ENCODE measurements at regions not wholly inside any gene's neighbourhood (a gene's known extent, or its start where the extent isn't known, plus 50 kb on each side); places are given as distances from the start of the nearest gene placed in this dataset.

DNA sequence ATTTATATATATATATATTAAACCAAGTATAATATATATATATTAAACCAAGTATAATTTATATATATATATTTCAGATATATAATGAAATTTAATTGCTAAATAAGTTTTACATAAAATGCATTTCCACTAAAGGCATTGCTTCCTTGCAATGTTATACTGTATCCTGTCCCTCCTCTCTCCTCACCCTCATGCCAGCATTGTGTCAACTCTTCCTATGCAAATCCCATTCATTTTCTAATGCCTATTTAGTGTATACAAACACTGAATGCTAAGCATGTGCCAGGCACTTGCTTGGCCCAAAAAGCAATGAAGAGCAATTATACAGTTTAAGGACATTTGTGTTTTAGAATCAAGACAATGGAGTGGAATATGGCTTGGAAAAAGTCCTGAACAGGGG lies 71.7 kb upstream of the PRMT6 start:
- H3K27me3 ChIP-seq (ENCODE audit: control insufficient read depth in 1 of 2, insufficient read depth in 2 of 2, low read length in 2 of 2): no peaks in the 10 kb centered on the region
- H3K4me3 ChIP-seq (ENCODE audit: low read length in 2 of 2): no peak overlapping the region
- no peaks in the 10 kb centered on the region for H3K36me3 ChIP-seq (ENCODE audit: control insufficient read depth in 2 of 2, insufficient read depth in 2 of 2, low read length in 2 of 2)
- H3K4me1 ChIP-seq (ENCODE audit: control insufficient read depth, insufficient read depth, low read length): no peaks in the 10 kb centered on the region
- H3K27ac ChIP-seq (ENCODE audit: low read length): no peak overlapping the region
- no peaks in the 10 kb centered on the region for H3K9me3 ChIP-seq (ENCODE audit: control insufficient read depth in 2 of 2, low read length in 2 of 2)
- no peak overlapping the region for H3K9ac ChIP-seq (ENCODE audit: low read length in 2 of 2)

DNA sequence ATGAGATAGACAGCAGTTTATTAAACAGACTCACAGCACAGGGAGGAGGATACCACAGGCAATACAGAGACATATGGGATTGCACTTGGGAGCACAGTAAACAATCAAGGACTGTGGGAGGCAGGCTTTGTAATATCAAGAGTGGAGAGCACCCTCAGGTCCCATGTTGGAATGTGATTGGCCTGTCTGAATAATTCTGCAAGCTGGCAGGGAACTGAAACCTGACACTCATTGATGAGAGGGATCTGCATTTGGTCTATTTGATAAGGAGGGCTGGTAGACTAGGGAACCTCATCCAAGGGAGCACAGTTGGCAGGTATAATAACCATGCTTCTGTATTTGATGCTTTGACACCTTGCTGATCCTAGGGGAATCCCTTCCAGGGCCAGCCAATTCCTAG lies 69.9 kb upstream of the PRMT6 start:
- H3K27me3 ChIP-seq (ENCODE audit: control insufficient read depth in 1 of 2, insufficient read depth in 2 of 2, low read length in 2 of 2): no peaks in the 10 kb centered on the region
- no peaks in the 10 kb centered on the region for H3K9me3 ChIP-seq (ENCODE audit: control insufficient read depth in 2 of 2, low read length in 2 of 2)
- H3K36me3 ChIP-seq (ENCODE audit: control insufficient read depth in 2 of 2, insufficient read depth in 2 of 2, low read length in 2 of 2): no peaks in the 10 kb centered on the region
- H3K4me1 ChIP-seq (ENCODE audit: control insufficient read depth, insufficient read depth, low read length): no peaks in the 10 kb centered on the region
- H3K4me3 ChIP-seq (ENCODE audit: low read length in 2 of 2): no peak overlapping the region
- H3K9ac ChIP-seq (ENCODE audit: low read length in 2 of 2): no peak overlapping the region
- no peak overlapping the region for H3K27ac ChIP-seq (ENCODE audit: low read length)

DNA sequence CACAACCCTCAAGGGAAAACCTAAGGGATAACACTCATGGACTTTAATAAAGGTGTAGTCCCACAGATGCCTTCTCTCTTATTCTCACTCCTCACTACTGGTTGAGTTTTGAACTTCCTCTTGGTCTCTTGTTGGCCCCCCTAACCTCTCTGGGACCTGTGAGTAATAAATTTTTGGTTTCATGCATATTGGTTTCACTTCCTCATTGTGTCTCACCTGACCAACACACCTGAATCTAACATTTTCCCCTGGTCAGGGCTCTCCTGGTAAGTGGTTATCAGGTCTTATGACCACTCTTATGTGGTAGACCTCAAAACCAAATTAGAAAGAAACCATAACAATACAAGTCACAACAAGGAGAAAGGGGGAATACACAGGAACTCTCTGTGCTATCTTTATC lies 60.5 kb upstream of the PRMT6 start:
- no peaks in the 10 kb centered on the region for H3K36me3 ChIP-seq (ENCODE audit: control insufficient read depth in 2 of 2, insufficient read depth in 2 of 2, low read length in 2 of 2)
- H3K4me1 ChIP-seq (ENCODE audit: control insufficient read depth, insufficient read depth, low read length): no peaks in the 10 kb centered on the region
- H3K9ac ChIP-seq (ENCODE audit: low read length in 2 of 2): no peak overlapping the region
- no peaks in the 10 kb centered on the region for H3K9me3 ChIP-seq (ENCODE audit: control insufficient read depth in 2 of 2, low read length in 2 of 2)
- no peaks in the 10 kb centered on the region for H3K27me3 ChIP-seq (ENCODE audit: control insufficient read depth in 1 of 2, insufficient read depth in 2 of 2, low read length in 2 of 2)
- H3K4me3 ChIP-seq (ENCODE audit: low read length in 2 of 2): no peak overlapping the region
- no peak overlapping the region for H3K27ac ChIP-seq (ENCODE audit: low read length)

DNA sequence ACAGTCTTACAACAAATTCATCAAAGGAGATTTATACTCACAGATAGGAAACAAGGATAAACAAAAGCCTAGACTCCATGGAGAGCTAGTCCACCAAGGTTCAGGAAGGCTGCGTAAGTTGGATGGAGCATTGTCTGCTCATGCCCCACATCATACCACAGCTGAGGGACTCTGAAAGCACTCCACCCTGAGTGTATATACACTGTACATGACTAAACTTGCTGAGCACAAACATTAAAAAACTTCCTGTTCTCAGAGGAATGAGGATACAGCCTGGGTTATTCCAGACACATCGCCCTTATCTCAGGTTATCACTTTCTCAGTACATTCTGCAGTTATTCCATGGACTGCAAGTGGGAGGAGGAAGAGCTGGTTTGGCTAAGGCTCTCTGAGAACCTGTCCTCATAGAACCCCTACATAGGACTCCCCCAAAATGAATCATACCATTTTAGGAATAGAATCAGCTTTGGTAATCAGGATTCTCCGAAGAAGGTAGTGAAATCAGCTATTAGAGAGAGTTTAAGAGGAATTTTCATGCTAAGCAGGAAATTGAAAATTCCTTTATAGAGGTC lies 58.0 kb upstream of the PRMT6 start:
- H3K4me1 ChIP-seq (ENCODE audit: control insufficient read depth, insufficient read depth, low read length): no peaks in the 10 kb centered on the region
- H3K27ac ChIP-seq (ENCODE audit: low read length): no peak overlapping the region
- no peaks in the 10 kb centered on the region for H3K27me3 ChIP-seq (ENCODE audit: control insufficient read depth in 1 of 2, insufficient read depth in 2 of 2, low read length in 2 of 2)
- H3K9me3 ChIP-seq (ENCODE audit: control insufficient read depth in 2 of 2, low read length in 2 of 2): no peaks in the 10 kb centered on the region
- no peak overlapping the region for H3K4me3 ChIP-seq (ENCODE audit: low read length in 2 of 2)
- H3K9ac ChIP-seq (ENCODE audit: low read length in 2 of 2): no peak overlapping the region
- no peaks in the 10 kb centered on the region for H3K36me3 ChIP-seq (ENCODE audit: control insufficient read depth in 2 of 2, insufficient read depth in 2 of 2, low read length in 2 of 2)

DNA sequence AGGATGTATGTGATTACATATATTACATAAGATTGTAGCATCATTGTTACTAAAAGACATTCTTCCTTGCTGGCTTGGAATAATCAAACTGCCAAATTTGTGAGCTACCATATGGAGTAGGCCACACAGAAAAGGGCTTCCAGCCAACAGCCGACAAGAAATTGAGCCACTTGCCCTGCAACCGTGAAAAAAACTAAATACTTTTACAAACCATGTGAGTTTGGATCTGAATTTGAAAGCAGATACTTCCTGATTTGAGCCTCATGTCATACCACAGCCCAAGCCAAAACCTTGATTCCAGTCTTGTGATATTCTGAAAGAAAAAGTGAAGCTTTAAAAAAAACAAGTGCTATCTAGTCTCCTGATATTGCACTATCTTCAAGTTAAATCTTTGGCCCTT lies 55.6 kb upstream of the PRMT6 start:
- Histone ChIP-seq H3K4me1 (ENCODE audit: control insufficient read depth, insufficient read depth, low read length) (no peaks in the 10 kb centered on the region), H3K9ac (ENCODE audit: low read length in 2 of 2) (no peak overlapping the region), H3K27ac (ENCODE audit: low read length) (no peak overlapping the region), H3K4me3 (ENCODE audit: low read length in 2 of 2) (no peak overlapping the region), H3K9me3 (ENCODE audit: control insufficient read depth in 2 of 2, low read length in 2 of 2) (no peaks in the 10 kb centered on the region), H3K27me3 (ENCODE audit: control insufficient read depth in 1 of 2, insufficient read depth in 2 of 2, low read length in 2 of 2) (no peaks in the 10 kb centered on the region), H3K36me3 (ENCODE audit: control insufficient read depth in 2 of 2, insufficient read depth in 2 of 2, low read length in 2 of 2) (no peaks in the 10 kb centered on the region)

DNA sequence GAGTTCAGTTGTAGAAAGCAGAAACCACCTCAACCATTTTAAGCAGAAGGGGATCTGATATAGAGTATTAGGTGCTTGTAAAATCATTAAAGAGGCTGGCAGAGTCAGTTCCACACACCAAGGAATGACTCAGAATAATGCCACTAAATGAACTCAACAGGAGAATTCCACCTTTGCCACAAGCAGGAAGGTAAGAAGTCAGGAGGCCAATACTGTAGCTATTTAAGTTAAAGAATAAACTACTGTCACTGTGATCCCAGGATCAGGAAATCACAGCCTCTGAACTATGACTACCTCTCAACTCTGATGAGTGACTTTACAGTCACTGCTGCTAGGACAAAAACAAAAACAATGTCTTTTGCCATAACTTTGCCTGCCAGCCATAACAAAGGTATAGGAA lies 52.5 kb upstream of the PRMT6 start:
- H3K27me3 ChIP-seq (ENCODE audit: control insufficient read depth in 1 of 2, insufficient read depth in 2 of 2, low read length in 2 of 2): no peaks in the 10 kb centered on the region
- no peaks in the 10 kb centered on the region for H3K9me3 ChIP-seq (ENCODE audit: control insufficient read depth in 2 of 2, low read length in 2 of 2)
- no peak overlapping the region for H3K9ac ChIP-seq (ENCODE audit: low read length in 2 of 2)
- H3K36me3 ChIP-seq (ENCODE audit: control insufficient read depth in 2 of 2, insufficient read depth in 2 of 2, low read length in 2 of 2): no peaks in the 10 kb centered on the region
- no peak overlapping the region for H3K27ac ChIP-seq (ENCODE audit: low read length)
- H3K4me3 ChIP-seq (ENCODE audit: low read length in 2 of 2): no peak overlapping the region
- no peaks in the 10 kb centered on the region for H3K4me1 ChIP-seq (ENCODE audit: control insufficient read depth, insufficient read depth, low read length)

DNA sequence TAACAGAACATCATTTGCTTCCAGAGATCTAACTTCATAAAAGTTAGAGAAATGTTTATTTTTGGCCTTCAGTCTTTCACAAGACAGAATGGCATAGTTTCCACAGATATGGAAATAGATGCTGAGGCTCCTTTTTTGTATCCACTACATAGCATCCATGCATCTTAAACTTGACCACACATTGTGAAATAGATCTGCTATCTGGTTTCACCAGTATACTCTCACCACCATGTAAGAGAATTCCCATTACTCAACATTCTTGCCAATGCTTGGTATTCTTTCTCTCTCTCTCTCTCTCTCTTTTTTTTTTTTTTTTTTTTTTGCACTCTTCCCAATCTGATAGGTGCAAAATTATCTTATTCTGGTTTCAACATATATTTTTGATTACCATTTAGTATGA lies 52.1 kb upstream of the PRMT6 start:
- H3K4me3 ChIP-seq (ENCODE audit: low read length in 2 of 2): no peak overlapping the region
- no peak overlapping the region for H3K27ac ChIP-seq (ENCODE audit: low read length)
- no peaks in the 10 kb centered on the region for H3K27me3 ChIP-seq (ENCODE audit: control insufficient read depth in 1 of 2, insufficient read depth in 2 of 2, low read length in 2 of 2)
- no peaks in the 10 kb centered on the region for H3K9me3 ChIP-seq (ENCODE audit: control insufficient read depth in 2 of 2, low read length in 2 of 2)
- no peaks in the 10 kb centered on the region for H3K36me3 ChIP-seq (ENCODE audit: control insufficient read depth in 2 of 2, insufficient read depth in 2 of 2, low read length in 2 of 2)
- H3K9ac ChIP-seq (ENCODE audit: low read length in 2 of 2): no peak overlapping the region
- no peaks in the 10 kb centered on the region for H3K4me1 ChIP-seq (ENCODE audit: control insufficient read depth, insufficient read depth, low read length)

Data from stomach smooth muscle (tissue), 2 donors.